Erythroblast (primary cell): ENCODE measurements at regions not wholly inside any gene's neighbourhood (a gene's known extent, or its start where the extent isn't known, plus 50 kb on each side); places are given as distances from the start of the nearest gene placed in this dataset.

Experiments
- GATA1 ChIP-seq: IDR thresholded peaks from 2 replicates; pipeline ENCODE4 v1.6.1; 2011; ENCODE audit warnings: low read depth, mild to moderate bottlenecking, control low read depth, low read length, moderate library complexity
- POLR2A ChIP-seq: IDR thresholded peaks from 2 replicates; pipeline ENCODE4 v1.6.1; 2011; ENCODE audit warnings: mild to moderate bottlenecking, low read length

DNA sequence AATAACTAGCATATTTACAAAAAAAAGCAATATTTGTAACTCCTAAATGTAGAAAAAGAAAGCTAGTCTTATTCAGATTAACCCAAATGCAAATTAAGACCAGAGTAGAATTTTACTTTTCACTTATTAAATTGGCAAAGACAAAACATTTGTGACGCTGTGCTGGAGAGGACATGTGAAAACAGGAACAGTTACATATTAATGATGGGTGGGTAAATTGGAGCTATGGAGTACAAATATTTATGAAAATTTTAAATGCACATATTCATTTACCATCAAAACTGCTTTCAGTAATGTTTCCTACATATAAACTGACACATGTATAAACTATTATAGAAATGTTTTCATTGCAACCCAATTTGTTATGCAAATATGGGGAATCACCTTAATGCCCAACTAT lies 278.9 kb upstream of the POU1F1 start:
- TF ChIP-seq POLR2A = no peak
- no peak for TF ChIP-seq GATA1
